SK-N-SH (cell line): ENCODE measurements at regions not wholly inside any gene's neighbourhood (a gene's known extent, or its start where the extent isn't known, plus 50 kb on each side); places are given as distances from the start of the nearest gene placed in this dataset.

Experiments
- CTCF ChIA-PET: fragments of 300-600, 350-600 bp; formaldehyde crosslinking; extraction: SDS; loops from one replicate; lab custom pipeline; 2021; lab: Yijun Ruan, JAX
- POLR2A ChIA-PET: fragments of 350-600 bp; sonication (Branson Sonifier 250); formaldehyde crosslinking; extraction: SDS; loops from one replicate; lab custom pipeline; 2020; ENCODE audit warnings: antibody characterized with exemption, inconsistent platforms; lab: Yijun Ruan, JAX
- DNase-seq: peaks from one replicate; pipeline ENCODE4 v3.0.0; 2012
- H2AFZ ChIP-seq: fragments of 200-600 bp; sonication (generic); 2 replicates; pipeline ENCODE4 v1.8.1; 2016; ENCODE audit warnings: antibody characterized with exemption, mild to moderate bottlenecking, low read depth
- H3F3A ChIP-seq: fragments of 200-600 bp; sonication (generic); replicated peaks from 2 replicates; pipeline ENCODE3; 2016; ENCODE audit warnings: antibody characterized with exemption, mild to moderate bottlenecking; ENCODE audit not compliant: insufficient read depth
- H3K27ac ChIP-seq, 2 experiments: fragments of 200-500 bp in 1 of 2; fragments of 200-600 bp in 1 of 2; sonication (Bioruptor generic) in 1 of 2; sonication (generic), shearing (Covaris generic) in 1 of 2; 2 replicates each; pipeline versions ENCODE4 v1.5.1 to v1.6.1; 2014 to 2016; ENCODE audit warnings: low read depth in 2 of 2, inconsistent platforms in 1 of 2, low read length in 1 of 2, mild to moderate bottlenecking in 1 of 2, mixed read lengths in 1 of 2
- H3K27me3 ChIP-seq: fragments of 200-600 bp; sonication (generic), shearing (Covaris generic); 2 replicates; pipeline ENCODE4 v1.6.1; 2016; ENCODE audit warnings: mixed run types; ENCODE audit not compliant: insufficient read depth
- H3K36me3 ChIP-seq, 2 experiments: fragments of 200-500 bp in 1 of 2; fragments of 200-600 bp in 1 of 2; sonication (Bioruptor generic) in 1 of 2; sonication (generic) in 1 of 2; replicated peaks in 1 of 2; 2 replicates each; pipeline versions ENCODE3 to v1.5.1; 2014 to 2016; ENCODE audit warnings: low read length in 1 of 2, mild to moderate bottlenecking in 1 of 2; ENCODE audit not compliant: insufficient read depth in 2 of 2, control insufficient read depth in 1 of 2
- H3K4me1 ChIP-seq, 2 experiments: fragments of 200-500 bp in 1 of 2; fragments of 200-600 bp in 1 of 2; sonication (Bioruptor generic) in 1 of 2; sonication (generic), shearing (Covaris generic) in 1 of 2; 2 replicates each; pipeline versions ENCODE4 v1.5.1 to v1.6.1; 2014 to 2016; ENCODE audit warnings: low read depth in 1 of 2, low read length in 1 of 2, mixed run types in 1 of 2; ENCODE audit not compliant: insufficient read depth in 2 of 2, control insufficient read depth in 1 of 2
- H3K4me2 ChIP-seq: fragments of 200-600 bp; sonication (generic), shearing (Covaris generic); 2 replicates; pipeline ENCODE4 v1.6.1; 2017; ENCODE audit warnings: mixed run types
- H3K4me3 ChIP-seq, 2 experiments: fragments of 200-500 bp in 1 of 2; fragments of 200-600 bp in 1 of 2; sonication (Bioruptor generic) in 1 of 2; sonication (generic), shearing (Covaris generic) in 1 of 2; 2 replicates each; pipeline versions ENCODE4 v1.5.1 to v1.8.1; 2014 to 2016; ENCODE audit warnings: low read depth in 2 of 2, inconsistent platforms in 1 of 2, low read length in 1 of 2, mild to moderate bottlenecking in 1 of 2, mixed read lengths in 1 of 2, moderate library complexity in 1 of 2
- H3K79me2 ChIP-seq: fragments of 200-600 bp; sonication (generic); 2 replicates; pipeline ENCODE4 v1.8.1; 2017; ENCODE audit warnings: mild to moderate bottlenecking; ENCODE audit not compliant: insufficient read depth
- H3K9ac ChIP-seq: fragments of 200-600 bp; sonication (generic); 2 replicates; pipeline ENCODE4 v1.6.1; 2017; ENCODE audit warnings: mixed run types
- H3K9me2 ChIP-seq: fragments of 200-600 bp; sonication (generic); 2 replicates; pipeline ENCODE4 v1.6.1; 2017; ENCODE audit warnings: mixed run types
- H3K9me3 ChIP-seq: fragments of 200-600 bp; sonication (generic); 2 replicates; pipeline ENCODE4 v1.6.1; 2017; ENCODE audit warnings: mixed run types, mild to moderate bottlenecking, moderate library complexity
- H4K20me1 ChIP-seq: fragments of 200-600 bp; sonication (generic); 2 replicates; pipeline ENCODE4 v1.6.1; 2017; ENCODE audit warnings: mild to moderate bottlenecking, mixed run types; ENCODE audit not compliant: insufficient read depth
- CTCF ChIP-seq: fragments of 200-600 bp; sonication (generic); IDR thresholded peaks from 2 replicates; pipeline ENCODE4 v1.6.1; 2017; ENCODE audit warnings: antibody characterized with exemption, mild to moderate bottlenecking, moderate library complexity
- ELF1 ChIP-seq: IDR thresholded peaks from 2 replicates; pipeline ENCODE4 v1.4.0; 2012
- EZH2phosphoT487 ChIP-seq: fragments of 200-600 bp; sonication (generic); IDR thresholded peaks from 2 replicates; pipeline ENCODE4 v1.6.1; 2017; ENCODE audit warnings: low read depth, mixed run types, mild to moderate bottlenecking, antibody characterized with exemption, moderate library complexity, borderline replicate concordance
- FOXJ3 ChIP-seq: sonication (generic); formaldehyde crosslinking; IDR thresholded peaks from 2 replicates; pipeline ENCODE4 v1.5.1; 2020; ENCODE audit warnings: mild to moderate bottlenecking, missing genetic modification reagents
- FOXM1 ChIP-seq: IDR thresholded peaks from 2 replicates; pipeline ENCODE4 v1.4.0; 2012; ENCODE audit warnings: low read depth, mild to moderate bottlenecking
- MEF2A ChIP-seq: IDR thresholded peaks from 2 replicates; pipeline ENCODE4 v1.4.0; 2012; ENCODE audit warnings: low read depth, borderline replicate concordance
- NRF1 ChIP-seq: IDR thresholded peaks from 2 replicates; pipeline ENCODE4 v1.6.1; 2012; ENCODE audit warnings: low read depth, mild to moderate bottlenecking, low read length
- RAD21 ChIP-seq: IDR thresholded peaks from 2 replicates; pipeline ENCODE4 v1.6.1; 2012; ENCODE audit warnings: mild to moderate bottlenecking, low read length
- RCOR1 ChIP-seq: fragments of 150-350 bp; IDR thresholded peaks from 2 replicates; pipeline ENCODE4 v1.6.1; 2017; ENCODE audit warnings: antibody characterized with exemption, low read length
- TCF12 ChIP-seq: IDR thresholded peaks from 2 replicates; pipeline ENCODE4 v1.4.0; 2012
- TEAD4 ChIP-seq: IDR thresholded peaks from 2 replicates; pipeline ENCODE4 v1.4.0; 2012; ENCODE audit warnings: mild to moderate bottlenecking, borderline replicate concordance; ENCODE audit not compliant: insufficient read depth
- YY1 ChIP-seq: IDR thresholded peaks from 2 replicates; pipeline ENCODE4 v1.4.0; 2012; ENCODE audit warnings: low read depth, mild to moderate bottlenecking
- WGBS: methylation state at CpG from one replicate; pipeline ENCODE4 v1.1.6; 2017; ENCODE audit warnings: low lambda C conversion rate; 5-methylcytosine and 5-hydroxymethylcytosine counted together
- TF ChIP-seq, protein P1 (sequence below): IDR thresholded peaks from 2 replicates; pipeline ENCODE4; 2012
- TF ChIP-seq, protein P2 (sequence below): fragments of 150-350 bp; IDR thresholded peaks from 2 replicates; pipeline ENCODE4 v1.6.1; 2016; ENCODE audit warnings: mild to moderate bottlenecking, low read depth, low read length
- TF ChIP-seq, protein P3 (sequence below): IDR thresholded peaks from 2 replicates; pipeline ENCODE4 v1.6.1; 2012; ENCODE audit warnings: mild to moderate bottlenecking, low read depth, low read length, moderate library complexity

GRCh38 chr12:91640021-91640420, 457.4 kb upstream of the DCN start:
- TF ChIP-seq RAD21 (no peak), RCOR1 (no peak), NRF1 (no peak), TEAD4 (no peak), TCF12 (no peak)
- TF ChIP-seq, protein P1, sequence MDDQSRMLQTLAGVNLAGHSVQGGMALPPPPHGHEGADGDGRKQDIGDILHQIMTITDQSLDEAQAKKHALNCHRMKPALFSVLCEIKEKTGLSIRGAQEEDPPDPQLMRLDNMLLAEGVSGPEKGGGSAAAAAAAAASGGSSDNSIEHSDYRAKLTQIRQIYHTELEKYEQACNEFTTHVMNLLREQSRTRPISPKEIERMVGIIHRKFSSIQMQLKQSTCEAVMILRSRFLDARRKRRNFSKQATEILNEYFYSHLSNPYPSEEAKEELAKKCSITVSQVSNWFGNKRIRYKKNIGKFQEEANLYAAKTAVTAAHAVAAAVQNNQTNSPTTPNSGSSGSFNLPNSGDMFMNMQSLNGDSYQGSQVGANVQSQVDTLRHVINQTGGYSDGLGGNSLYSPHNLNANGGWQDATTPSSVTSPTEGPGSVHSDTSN = no peak
- H3K36me3 ChIP-seq = no peaks in the 10 kb centered on the region
- H3K4me1 ChIP-seq = no peaks in the 10 kb centered on the region; a peak in 1 of 4 replicates
- H3K9ac ChIP-seq = no peak overlapping the region
- H3K9me2 ChIP-seq = no peaks in the 10 kb centered on the region
- H2AFZ ChIP-seq = no peak overlapping the region
- no peak overlapping the region for H3K27ac ChIP-seq
- CTCF ChIA-PET = no interaction called here
- 27% methylated on average over 2 of the region's 2 CpGs for WGBS
- no peak overlapping the region for H3K4me3 ChIP-seq
- H3K9me3 ChIP-seq = no peaks in the 10 kb centered on the region
- H3K27me3 ChIP-seq = no peaks in the 10 kb centered on the region
- H3K4me2 ChIP-seq = no peak overlapping the region
- no peaks in the 10 kb centered on the region for H3K79me2 ChIP-seq
- no peaks in the 10 kb centered on the region for H4K20me1 ChIP-seq
- POLR2A ChIA-PET = interaction anchor here (1.4 kb wide), 1 partner anchor 506 kb away, joined by 3 read pairs; the partner anchor contains the start of gene BTG1
- DNase-seq = no peak
- no peaks in the 10 kb centered on the region for H3F3A ChIP-seq

DNA sequence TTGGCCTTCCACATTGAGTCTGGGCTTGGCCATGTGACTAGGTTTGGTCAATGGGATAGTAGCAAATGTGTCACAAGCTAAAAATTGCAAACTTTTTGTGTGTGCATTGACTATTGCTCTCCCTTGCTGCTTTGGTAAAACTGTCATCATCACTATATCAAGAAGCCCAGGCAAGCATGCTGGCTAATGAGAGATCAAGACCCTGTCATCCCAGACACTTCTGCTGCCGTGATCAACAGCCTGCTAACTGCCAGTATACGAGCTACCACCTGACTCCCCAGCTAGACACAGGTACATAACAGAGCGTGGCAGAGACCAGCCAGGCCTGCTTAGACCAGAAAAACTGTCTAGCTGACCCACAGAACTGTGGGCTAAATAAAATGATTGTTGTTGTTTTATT, 456.7 kb upstream of the DCN start:
- Histone ChIP-seq H3K9ac (no peak overlapping the region), H3K4me1 (no peaks in the 10 kb centered on the region; a peak in 1 of 4 replicates), H3K4me3 (no peak overlapping the region), H3K9me3 (no peaks in the 10 kb centered on the region), H3K79me2 (no peaks in the 10 kb centered on the region), H3K36me3 (no peaks in the 10 kb centered on the region), H2AFZ (no peak overlapping the region), H3K27ac (no peak overlapping the region), H3K27me3 (no peaks in the 10 kb centered on the region), H3K9me2 (no peaks in the 10 kb centered on the region), H4K20me1 (no peaks in the 10 kb centered on the region), H3K4me2 (no peak overlapping the region), H3F3A (no peaks in the 10 kb centered on the region)
- POLR2A ChIA-PET = interaction anchor here (1.4 kb wide), 1 partner anchor 507 kb away, joined by 3 read pairs; the partner anchor contains the start of gene BTG1
- 30% methylated on average over 3 of the region's 3 CpGs for WGBS
- CTCF ChIA-PET = no interaction called here
- TF ChIP-seq RCOR1 (no peak), ELF1 (no peak), FOXM1 (no peak), YY1 (no peak), EZH2phosphoT487 (no peak), MEF2A (no peak), CTCF (no peak), FOXJ3 (CRISPR knock-in tag) (no peak)
- TF ChIP-seq, protein P2, sequence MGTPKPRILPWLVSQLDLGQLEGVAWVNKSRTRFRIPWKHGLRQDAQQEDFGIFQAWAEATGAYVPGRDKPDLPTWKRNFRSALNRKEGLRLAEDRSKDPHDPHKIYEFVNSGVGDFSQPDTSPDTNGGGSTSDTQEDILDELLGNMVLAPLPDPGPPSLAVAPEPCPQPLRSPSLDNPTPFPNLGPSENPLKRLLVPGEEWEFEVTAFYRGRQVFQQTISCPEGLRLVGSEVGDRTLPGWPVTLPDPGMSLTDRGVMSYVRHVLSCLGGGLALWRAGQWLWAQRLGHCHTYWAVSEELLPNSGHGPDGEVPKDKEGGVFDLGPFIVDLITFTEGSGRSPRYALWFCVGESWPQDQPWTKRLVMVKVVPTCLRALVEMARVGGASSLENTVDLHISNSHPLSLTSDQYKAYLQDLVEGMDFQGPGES = no peak
- TF ChIP-seq, protein P3, sequence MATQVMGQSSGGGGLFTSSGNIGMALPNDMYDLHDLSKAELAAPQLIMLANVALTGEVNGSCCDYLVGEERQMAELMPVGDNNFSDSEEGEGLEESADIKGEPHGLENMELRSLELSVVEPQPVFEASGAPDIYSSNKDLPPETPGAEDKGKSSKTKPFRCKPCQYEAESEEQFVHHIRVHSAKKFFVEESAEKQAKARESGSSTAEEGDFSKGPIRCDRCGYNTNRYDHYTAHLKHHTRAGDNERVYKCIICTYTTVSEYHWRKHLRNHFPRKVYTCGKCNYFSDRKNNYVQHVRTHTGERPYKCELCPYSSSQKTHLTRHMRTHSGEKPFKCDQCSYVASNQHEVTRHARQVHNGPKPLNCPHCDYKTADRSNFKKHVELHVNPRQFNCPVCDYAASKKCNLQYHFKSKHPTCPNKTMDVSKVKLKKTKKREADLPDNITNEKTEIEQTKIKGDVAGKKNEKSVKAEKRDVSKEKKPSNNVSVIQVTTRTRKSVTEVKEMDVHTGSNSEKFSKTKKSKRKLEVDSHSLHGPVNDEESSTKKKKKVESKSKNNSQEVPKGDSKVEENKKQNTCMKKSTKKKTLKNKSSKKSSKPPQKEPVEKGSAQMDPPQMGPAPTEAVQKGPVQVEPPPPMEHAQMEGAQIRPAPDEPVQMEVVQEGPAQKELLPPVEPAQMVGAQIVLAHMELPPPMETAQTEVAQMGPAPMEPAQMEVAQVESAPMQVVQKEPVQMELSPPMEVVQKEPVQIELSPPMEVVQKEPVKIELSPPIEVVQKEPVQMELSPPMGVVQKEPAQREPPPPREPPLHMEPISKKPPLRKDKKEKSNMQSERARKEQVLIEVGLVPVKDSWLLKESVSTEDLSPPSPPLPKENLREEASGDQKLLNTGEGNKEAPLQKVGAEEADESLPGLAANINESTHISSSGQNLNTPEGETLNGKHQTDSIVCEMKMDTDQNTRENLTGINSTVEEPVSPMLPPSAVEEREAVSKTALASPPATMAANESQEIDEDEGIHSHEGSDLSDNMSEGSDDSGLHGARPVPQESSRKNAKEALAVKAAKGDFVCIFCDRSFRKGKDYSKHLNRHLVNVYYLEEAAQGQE = no peak
- no peak for DNase-seq
